Panc1 (cell line): ENCODE measurements at regions not wholly inside any gene's neighbourhood (a gene's known extent, or its start where the extent isn't known, plus 50 kb on each side); places are given as distances from the start of the nearest gene placed in this dataset.

ENCODE experiments used
- POLR2AphosphoS5 ChIP-seq: IDR thresholded peaks from 2 replicates; pipeline ENCODE4 v1.6.1; 2012; ENCODE audit warnings: mild to moderate bottlenecking, low read depth, low read length, moderate library complexity
- TCF7L2 ChIP-seq: IDR thresholded peaks from 2 replicates; pipeline ENCODE4 v1.6.1; 2011; ENCODE audit warnings: mild to moderate bottlenecking, low read depth, low read length, inconsistent platforms
- TF ChIP-seq, protein P1 (sequence below): fragments of 450-650 bp; IDR thresholded peaks from 2 replicates; pipeline ENCODE4 v1.5.1; 2017; ENCODE audit warnings: mild to moderate bottlenecking
- TF ChIP-seq, protein P2 (sequence below), 2 experiments: IDR thresholded peaks; 2 replicates each; pipeline ENCODE4 v1.6.1; 2011 to 2012; ENCODE audit warnings: low read depth in 2 of 2, control low read depth in 1 of 2, low read length in 1 of 2, mild to moderate bottlenecking in 1 of 2, moderate library complexity in 1 of 2; ENCODE audit not compliant: insufficient read depth in 1 of 2

DNA sequence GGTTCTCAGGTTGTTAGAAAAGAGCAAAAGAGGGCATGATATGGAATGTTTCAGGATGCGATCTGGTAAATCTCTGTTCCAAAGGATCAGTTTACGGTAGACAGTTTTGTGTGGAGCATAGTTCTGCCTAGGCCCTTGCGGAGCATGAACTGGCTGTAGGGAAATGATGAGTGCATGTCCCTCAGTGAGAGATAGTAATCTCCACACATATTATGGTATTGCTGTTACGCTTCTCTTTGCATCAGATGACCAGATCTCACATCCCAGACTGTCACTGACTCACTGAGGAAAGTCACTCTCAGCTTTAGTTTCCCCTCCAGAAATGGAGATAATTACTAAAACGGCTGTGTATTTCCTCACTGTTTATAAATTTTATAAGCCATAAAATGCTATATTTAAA, 836.0 kb downstream of the JRKL start:
- TF ChIP-seq, protein P1, sequence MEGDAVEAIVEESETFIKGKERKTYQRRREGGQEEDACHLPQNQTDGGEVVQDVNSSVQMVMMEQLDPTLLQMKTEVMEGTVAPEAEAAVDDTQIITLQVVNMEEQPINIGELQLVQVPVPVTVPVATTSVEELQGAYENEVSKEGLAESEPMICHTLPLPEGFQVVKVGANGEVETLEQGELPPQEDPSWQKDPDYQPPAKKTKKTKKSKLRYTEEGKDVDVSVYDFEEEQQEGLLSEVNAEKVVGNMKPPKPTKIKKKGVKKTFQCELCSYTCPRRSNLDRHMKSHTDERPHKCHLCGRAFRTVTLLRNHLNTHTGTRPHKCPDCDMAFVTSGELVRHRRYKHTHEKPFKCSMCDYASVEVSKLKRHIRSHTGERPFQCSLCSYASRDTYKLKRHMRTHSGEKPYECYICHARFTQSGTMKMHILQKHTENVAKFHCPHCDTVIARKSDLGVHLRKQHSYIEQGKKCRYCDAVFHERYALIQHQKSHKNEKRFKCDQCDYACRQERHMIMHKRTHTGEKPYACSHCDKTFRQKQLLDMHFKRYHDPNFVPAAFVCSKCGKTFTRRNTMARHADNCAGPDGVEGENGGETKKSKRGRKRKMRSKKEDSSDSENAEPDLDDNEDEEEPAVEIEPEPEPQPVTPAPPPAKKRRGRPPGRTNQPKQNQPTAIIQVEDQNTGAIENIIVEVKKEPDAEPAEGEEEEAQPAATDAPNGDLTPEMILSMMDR = no peak
- TF ChIP-seq POLR2AphosphoS5 = no peak
- no peak for TF ChIP-seq TCF7L2
- TF ChIP-seq, protein P2, sequence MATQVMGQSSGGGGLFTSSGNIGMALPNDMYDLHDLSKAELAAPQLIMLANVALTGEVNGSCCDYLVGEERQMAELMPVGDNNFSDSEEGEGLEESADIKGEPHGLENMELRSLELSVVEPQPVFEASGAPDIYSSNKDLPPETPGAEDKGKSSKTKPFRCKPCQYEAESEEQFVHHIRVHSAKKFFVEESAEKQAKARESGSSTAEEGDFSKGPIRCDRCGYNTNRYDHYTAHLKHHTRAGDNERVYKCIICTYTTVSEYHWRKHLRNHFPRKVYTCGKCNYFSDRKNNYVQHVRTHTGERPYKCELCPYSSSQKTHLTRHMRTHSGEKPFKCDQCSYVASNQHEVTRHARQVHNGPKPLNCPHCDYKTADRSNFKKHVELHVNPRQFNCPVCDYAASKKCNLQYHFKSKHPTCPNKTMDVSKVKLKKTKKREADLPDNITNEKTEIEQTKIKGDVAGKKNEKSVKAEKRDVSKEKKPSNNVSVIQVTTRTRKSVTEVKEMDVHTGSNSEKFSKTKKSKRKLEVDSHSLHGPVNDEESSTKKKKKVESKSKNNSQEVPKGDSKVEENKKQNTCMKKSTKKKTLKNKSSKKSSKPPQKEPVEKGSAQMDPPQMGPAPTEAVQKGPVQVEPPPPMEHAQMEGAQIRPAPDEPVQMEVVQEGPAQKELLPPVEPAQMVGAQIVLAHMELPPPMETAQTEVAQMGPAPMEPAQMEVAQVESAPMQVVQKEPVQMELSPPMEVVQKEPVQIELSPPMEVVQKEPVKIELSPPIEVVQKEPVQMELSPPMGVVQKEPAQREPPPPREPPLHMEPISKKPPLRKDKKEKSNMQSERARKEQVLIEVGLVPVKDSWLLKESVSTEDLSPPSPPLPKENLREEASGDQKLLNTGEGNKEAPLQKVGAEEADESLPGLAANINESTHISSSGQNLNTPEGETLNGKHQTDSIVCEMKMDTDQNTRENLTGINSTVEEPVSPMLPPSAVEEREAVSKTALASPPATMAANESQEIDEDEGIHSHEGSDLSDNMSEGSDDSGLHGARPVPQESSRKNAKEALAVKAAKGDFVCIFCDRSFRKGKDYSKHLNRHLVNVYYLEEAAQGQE (IDR thresholded peaks at IDR 0.05; ENCODE audit: insufficient read depth in 1 of 2, low read depth in 2 of 2, low read length in 1 of 2) = no peak
